Left renal pelvis (tissue), 4 donors: ENCODE measurements at regions not wholly inside any gene's neighbourhood (a gene's known extent, or its start where the extent isn't known, plus 50 kb on each side); places are given as distances from the start of the nearest gene placed in this dataset.
"Not testable (repeated sequence)": the region's sequence is repeated elsewhere in the genome, so short reads cannot be mapped to it uniquely, and the experiment has no call there.

Experiments
- DNase-seq, 4 donors: peaks; one replicate each; pipeline ENCODE4 v3.0.0-alpha.2; 2013; ENCODE audit warnings: low read depth in 4 of 4, low spot score in 3 of 4

DNA sequence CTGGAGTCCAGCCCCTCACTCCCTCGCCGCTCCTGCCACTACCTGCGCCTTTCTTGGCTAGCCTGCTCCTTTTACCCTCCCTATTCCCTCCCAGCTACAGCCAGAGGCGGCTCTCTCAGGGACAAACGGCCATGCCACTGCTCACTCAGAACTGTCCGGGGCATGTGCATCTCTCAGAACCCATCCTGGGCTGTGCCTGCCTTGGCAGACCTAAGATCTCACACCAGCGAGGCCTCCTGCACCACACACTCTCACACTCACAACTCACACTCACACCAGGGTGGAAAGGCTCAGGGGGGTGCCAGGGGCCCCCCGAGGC, 180.3 kb downstream of the TMEM121 start:
- DNase-seq = not testable (repeated sequence)

DNA sequence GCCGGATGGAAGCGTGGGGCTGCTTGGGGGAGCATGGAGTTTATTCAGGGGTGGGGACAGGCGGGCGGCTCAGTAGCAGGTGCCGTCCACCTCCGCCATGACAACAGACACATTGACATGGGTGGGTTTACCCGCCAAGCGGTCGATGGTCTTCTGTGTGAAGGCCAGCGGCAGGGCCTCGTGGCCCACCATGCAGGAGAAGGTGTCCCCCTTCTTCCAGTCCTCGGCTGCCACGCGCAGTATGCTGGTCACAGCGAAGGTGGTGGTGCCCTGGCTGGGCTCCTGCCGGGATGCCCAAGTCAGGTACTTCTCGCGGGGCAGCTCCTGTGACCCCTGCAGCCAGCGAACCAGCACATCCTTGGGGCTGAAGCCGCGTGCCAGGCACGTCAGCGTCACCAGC, 180.7 kb downstream of the TMEM121 start:
- DNase-seq = not testable (repeated sequence)

DNA sequence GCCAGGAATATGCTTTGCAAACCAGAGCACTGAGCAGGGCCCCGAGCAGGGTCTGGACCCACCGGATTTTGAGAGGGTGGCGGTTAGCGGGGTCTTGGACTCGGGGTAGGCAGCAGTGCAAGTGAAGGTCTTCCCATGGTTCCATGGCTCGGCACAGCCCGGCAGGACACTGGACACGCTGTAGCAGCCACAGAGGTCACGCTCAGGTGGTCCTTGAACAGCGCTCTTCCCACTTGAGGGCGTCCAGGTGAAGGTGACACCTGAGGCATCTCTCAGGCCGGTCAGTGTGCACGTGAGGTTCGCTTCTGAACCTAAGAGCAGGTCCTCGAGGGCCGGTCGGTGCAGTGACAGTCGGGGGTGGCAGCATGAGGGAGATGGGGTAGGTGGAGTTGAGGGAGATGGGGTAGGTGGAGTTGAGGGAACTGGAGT, 181.4 kb downstream of the TMEM121 start:
- not testable (repeated sequence) for DNase-seq

DNA sequence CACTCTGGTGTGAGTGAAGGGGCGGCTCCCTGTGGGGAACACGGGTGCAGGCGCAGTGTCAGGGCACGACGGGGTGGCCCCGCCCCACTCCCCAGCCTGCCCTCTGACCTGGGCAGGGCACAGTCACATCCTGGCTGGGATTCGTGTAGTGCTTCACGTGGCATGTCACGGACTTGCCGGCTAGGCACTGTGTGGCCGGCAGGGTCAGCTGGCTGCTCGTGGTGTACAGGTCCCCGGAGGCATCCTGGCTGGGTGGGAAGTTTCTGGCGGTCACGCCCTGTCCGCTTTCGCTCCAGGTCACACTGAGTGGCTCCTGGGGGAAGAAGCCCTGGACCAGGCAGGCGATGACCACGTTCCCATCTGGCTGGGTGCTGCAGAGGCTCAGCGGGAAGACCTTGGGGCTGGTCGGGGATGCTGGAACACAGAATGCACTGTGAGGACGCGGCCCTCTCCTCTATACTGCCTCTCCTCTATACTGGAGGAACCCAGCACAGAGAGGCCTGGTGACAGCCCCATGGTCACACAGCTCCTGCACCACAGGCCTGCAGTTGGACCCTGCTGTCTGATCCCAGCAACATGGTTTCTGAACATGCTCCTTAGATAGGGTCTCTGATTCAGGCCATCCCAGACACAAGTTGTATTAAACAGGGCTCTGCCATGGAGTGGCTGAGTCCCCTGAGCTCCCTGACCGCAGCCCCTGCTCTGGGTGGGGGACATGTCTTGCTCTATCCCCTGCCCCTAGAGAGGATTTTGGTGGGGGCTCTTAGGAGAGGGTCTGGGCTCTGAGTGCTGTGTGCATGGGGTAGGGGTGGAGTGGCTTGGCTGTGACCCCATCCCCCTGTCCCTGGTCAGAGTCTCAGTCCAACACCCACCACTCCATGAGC, 182.1 kb downstream of the TMEM121 start:
- DNase-seq = not testable (repeated sequence)

DNA sequence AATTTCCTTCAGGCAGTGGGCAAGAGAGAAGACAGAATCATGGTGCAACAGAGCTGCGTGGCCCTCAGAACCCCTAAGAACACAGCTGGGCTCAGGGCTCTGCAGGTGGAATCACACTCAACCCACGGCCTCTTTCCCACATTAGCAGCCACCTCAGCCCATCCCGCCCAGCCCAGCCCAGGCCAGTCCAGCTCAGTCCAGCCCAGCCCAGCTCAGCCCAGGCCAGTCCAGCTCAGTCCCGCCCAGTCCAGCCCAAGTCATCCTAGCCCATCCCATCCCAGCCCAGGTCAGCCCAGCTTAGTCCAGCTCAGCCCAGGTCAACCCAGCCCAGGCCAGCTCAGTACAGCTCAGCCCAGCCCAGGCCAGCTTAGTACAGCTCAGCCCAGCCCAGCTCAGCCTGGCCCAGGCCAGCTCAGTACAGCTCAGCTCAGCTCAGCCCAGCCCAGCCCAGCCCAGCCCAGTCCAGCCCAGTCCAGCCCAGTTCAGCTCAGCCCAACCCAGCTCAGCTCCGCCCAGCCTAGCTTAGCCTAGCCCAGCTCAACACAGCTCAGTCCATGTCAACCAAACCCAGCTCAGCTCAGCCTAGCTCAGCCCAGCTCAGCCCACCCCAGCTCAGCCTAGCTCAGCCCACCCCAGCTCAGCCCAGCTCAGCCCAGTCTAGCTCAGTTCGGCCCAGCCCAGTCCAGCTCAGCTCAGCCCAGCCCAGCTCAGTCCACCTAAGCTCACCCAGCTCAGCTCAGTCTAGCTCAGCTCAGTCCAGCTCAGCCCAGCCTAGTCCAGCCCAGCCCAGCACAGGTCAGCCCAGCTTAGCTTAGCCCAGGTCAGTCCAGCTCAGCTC, 183.1 kb downstream of the TMEM121 start:
- no peak for DNase-seq

DNA sequence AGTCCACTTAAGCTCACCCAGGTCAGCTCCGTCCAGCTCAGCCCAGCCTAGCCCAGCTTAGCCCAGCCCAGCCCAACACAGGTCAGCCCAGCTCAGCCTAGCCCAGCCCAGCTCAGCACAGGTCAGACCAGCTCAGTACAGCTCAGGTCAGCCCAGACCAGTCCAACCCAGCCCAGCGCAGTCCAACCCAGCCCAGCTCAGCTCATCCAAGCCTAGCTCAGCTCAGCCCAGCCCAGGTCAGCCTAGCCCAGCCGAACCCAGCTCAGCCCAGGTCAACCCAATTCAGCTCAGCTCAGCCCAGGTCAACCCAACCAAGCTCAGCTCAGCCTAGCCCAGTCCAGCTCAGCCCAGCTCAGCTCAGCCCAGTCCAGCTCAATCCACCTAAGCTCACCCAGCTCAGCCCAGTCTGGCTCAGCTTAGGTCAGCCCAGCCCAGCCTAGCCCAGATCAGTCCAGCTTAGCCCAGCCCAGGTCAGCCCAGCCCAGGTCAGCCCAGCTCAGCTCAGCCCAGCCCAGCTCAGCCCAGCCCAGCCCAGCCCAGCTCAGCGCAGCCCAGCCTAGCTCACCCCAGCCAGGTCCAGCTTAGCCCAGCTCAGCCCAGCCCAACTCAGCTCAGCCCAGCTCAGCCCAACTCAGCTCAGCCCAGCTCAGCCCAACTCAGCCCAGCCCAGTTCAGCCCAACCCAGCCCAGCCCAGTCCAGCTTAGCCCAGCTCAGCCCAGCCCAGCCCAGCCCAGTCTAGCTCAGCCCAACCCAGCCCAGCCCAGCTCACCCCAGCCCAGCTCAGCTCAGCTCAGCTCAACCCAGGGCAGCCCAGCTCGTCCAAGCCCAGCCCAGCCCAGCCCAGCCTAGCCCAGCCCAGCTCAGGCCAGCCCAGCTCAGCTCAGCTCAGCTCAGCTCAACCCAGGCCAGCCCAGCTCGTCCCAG, 184.0 kb downstream of the TMEM121 start:
- no peak for DNase-seq

DNA sequence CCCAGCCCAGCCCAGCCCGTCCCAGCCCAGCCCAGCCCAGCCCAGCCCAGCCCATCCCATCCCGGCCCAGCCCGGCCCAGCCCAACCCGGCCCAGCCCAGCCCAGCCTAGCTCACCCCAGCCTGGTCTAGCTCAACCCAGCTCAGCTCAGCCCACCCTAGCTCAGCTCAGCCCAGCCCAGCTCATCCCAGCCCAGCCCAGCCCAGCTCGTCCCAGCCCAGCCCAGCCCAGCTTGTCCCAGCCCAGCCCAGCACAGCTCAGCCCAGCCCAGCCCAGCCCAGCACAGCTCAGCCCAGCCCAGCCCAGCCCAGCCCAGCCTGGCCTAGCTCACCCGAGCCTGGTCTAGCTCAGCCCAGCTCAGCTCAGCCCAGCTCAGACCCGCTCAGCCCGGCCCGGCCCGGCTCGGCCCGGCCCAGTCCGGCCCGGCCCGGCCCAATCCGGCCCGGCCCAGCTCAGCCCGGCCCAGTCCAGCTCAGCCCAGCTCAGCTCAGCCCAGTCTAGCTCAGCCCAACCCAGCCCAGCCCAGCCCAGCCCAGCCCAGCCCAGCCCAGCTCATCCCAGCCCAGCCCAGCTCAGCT, 184.7 kb downstream of the TMEM121 start:
- no peak for DNase-seq

DNA sequence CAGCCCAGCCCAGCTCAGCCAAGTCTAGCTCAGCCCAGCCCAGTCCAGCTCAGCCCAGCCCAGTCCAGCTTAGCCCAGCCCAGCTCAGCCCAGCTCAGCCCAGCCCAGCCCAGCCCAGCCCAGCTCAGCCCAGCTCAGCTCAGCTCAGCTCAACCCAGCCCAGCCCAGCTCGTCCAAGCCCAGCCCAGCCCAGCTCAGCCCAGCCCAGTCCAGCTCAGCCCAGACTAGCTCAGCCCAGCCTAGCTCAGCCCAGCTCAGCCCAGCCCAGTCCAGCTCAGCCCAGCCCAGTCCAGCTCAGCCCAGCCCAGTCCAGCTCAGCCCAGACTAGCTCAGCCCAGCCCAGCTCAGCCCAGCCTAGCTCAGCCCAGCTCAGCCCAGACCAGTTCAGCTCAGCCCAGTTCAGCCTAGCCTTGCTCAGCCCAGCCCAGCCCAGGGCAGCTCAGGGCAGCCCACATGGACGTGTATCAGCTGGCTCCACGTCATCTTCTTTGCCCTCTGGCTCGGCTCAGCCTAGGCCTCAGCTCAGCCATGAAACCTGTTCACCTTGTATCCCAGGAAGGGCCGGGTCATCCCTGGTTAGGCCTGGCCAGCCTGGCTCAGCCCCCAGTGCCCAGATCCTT, 185.6 kb downstream of the TMEM121 start:
- no peak for DNase-seq

DNA sequence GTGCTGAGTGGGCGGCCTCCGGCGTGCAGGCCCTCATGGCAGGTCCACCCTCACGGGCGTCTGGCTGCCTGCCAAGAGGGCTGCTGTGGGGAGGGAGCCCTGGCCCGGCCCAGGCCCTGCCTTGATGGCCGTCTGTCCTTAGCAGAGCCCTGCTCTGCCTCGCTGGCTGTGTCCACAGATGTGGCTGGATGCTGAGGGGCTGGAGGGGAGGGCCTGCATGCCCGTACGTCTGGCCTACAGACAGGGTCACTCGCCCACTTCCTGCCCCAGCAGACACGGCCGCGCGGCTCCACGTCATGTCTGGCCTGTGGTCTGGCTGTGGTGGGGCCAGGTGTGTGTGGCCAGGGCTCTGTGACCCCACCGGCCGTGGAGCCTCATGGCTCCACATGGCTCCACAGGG, 186.3 kb downstream of the TMEM121 start:
- DNase-seq = not testable (repeated sequence)

DNA sequence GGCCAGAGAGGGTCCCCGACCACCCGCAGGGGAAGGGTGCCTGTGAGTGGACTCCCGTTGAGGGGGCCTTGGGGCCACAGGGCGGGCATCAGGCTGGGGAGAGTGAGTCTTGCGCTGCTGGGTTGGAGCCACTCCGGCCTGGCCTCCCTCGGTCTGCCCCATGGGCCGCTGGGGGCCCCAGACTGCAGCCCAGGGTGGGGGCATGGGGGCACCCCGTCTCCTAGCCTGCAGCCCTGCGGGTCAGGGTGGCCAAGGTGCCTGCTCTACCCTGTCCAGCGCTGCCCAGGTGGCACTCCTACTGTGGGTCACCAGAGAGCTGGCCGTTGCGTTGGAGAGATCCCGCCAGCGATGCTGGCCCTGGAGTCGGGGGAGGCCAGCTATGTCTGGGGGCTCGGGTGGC, 186.8 kb downstream of the TMEM121 start:
- DNase-seq = not testable (repeated sequence)

DNA sequence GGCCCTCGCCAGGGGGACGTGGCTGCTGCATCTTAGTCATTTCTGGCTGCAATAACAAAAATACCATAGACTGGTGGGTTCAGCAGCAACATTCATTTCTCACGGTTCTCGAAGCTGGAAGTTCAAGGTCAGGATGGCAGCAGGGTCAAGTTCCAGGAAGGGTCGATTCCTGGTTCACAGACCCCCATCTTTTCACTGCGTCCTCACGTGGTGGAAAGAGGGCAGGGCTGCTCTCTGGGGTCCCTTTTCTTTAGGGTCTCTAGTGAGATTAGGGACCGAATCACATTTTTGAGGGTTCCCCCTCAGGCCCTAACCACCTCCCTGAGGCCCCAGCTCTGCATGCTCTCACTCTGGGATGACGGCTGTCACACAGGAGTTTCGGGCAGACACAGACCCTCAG, 187.5 kb downstream of the TMEM121 start:
- not testable (repeated sequence) for DNase-seq

DNA sequence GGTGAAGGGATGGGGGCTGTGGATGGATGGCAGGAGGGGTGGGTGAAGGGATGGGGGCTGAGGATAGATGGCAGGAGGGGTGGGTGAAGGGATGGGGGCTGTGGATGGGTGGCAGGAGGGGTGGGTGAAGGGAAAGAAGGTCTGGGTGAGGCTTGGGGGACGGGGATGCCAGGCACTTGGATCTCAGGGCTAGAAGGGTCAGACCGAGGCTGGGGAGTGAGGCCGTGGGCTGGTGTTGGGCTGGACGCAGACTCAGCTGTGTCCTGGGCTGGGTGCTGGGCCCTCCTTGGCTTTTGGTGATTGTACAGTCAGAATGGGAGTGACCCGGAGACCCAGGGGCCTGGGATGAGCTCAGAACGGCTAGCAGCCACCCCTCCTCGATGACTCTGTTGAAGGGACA, 192.4 kb downstream of the TMEM121 start:
- DNase-seq = not testable (repeated sequence)

DNA sequence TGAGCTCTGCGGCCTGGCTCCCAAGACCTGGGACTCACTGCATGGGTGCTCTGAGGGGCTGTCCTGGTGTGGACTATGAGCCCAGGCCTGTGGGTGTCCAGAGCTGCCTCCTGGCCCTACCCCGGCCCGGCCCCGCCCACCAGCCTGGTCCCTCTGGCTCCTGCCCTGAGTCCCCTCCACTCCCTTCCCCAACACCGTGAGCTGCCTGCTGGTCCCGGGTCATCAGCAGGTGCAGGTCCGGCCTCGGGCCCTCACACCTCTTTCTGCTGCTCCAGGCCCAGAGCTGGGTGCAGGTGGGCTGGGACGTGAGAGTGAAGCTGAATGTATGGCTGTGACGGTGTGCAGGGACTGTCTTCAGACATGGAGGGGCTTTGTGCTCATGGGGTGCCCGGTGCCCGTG, 193.7 kb downstream of the TMEM121 start:
- not testable (repeated sequence) for DNase-seq

DNA sequence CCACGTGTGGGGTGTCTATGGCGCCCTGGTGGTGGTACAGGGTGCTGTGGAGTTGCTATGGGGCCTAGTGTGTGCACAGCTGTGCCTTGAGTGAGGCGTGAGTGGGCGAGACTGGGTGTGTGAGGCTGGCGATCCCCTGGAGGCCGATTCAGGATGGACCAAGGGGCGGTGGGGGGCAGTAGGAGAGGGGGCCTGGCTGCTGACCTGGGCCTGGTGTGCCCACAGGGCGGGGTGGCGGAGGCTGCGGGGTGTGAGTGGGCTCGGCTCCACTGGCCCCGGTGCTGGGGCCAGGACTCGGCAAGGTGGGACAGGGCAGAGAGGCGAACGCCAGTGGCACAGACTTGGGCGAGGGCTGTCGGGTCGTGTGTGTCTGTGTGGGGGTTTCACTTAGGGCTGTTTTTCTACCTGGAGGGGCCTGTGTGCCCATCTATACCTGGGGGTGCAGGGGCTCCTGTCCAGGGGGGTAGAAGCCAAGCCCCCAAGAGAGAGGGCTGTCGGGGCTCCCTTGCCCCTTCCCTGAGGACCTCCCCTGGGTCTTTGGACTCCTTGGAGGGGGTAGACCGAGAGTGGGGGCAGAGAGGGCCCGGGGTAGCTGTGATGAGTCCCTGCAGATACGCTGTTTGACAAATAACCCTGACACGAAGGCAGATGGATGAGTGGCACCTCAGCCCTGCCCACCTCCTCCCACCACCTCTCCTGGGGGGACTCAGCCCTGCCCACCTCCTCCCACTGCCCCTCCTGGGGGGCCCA, 194.6 kb downstream of the TMEM121 start:
- not testable (repeated sequence) for DNase-seq

DNA sequence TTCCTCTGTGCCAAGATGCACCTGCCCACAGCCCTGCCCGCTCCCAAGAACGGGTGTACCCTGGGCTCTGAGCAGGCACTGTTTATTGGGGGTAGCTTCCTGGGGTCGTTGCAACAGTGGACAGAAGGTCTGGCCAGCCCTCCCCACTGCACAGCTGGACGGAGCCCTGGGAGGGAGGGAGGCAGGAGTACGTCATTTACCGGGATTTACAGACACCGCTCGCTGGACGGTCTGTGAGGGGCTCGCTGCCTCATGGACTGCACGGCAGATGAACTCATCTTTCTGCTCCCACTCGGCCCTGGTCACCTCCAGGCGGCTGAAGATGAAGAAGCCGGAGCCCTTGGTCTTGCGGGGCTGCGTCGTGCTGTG, 195.2 kb downstream of the TMEM121 start:
- DNase-seq = not testable (repeated sequence)

DNA sequence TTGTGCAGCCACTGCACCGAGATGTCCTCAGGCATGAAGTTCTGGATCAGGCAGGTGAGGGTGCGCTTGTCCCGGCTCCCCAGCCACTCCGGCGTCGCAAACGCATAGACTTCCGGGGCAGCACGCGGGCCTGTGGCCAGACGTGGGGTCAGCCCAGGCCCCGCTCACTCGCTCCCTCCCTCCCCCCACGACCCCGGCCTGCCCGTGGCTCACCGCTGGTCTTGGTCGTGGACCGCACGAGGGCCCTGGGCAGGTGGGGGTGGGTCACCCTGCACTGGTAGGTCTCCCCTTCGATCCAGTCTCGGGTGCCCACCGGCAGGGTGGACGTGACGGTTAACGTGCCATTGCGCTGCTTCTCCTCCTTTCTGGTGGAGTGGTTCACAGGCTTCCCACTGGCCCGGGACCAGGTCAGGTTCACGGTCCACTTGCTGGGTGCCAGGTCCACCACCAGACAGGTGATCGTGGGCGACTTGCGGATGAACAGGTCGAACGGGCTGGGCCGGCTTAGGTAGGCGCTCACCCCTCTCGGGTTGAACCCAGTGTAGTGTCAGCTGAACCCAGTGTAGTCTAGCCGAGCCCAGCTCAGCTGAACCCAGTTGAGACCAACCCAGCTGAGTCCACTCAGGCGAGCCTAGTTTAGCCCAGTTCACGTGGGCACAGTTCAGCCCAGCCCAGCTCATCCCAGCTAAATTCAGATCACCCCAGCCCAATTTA, 195.8 kb downstream of the TMEM121 start:
- not testable (repeated sequence) for DNase-seq

DNA sequence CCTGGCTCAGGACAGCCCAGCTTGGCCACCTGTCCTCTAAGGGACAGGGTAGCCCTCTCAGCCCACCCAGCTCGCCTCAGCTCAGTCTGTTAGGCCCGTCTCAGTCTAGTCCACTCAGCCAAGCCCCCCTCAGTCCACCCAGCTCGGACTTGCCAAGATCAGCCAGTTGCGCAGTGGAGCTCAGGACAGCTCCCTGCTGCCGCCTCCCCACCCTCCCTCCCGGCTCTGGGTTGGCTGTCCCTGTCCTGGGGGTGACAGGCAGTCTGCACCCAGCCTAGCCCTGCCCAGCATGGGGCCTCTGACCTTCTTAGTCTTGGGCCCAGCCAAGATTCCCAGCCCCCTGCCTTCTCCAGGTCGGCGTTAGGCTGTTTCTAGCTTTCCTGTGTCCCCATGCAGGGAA, 196.9 kb downstream of the TMEM121 start:
- DNase-seq = not testable (repeated sequence)

DNA sequence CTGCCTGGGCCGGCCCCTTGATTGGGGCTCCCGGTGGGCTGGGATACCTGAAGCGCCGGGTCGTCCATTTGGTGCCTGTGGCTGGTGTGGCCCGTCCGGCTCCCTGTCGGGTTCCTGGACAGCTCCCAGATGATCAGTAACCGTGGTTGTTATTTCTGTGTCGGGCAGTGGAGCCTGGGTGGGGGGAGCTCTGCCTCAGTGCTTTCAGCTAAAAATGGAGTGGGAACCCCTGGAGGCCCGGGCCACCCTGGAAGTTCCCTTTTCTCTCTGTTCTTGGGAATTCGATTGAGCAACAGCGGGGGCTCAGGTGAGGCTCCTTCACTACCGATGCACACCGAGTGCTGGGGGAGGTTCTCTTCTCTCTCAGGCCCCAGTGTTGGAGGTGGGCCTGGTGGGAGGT, 197.4 kb downstream of the TMEM121 start:
- not testable (repeated sequence) for DNase-seq
